ENCODE measurements at regions not wholly inside any gene's neighbourhood (a gene's known extent, or its start where the extent isn't known, plus 50 kb on each side); places are given as distances from the start of the nearest gene placed in this dataset.

- no peak for TF ChIP-seq CTCF (IDR thresholded peaks at IDR 0.05; ENCODE audit: low read depth, low read length)
- ChIA-PET POLR2A (no interaction called here), CTCF (interaction anchor here (0.6 to 3.4 kb wide), 3 partner anchors 9 to 265 kb away, joined by 3 to 13 read pairs (median 4); no protein-coding TSS in a partner anchor)
- DNase-seq (ENCODE audit: low read depth, low spot score) = no peak
- Histone ChIP-seq H3K27me3 (ENCODE audit: control insufficient read depth, insufficient read depth, low read length) (no peaks in the 10 kb centered on the region), H3K9me3 (ENCODE audit: control insufficient read depth, insufficient read depth, low read length) (no peaks in the 10 kb centered on the region), H3K27ac (ENCODE audit: low read depth, low read length) (no peak overlapping the region), H3K4me3 (ENCODE audit: low read depth, low read length) (no peak overlapping the region)
Measured at GRCh38 chr6:82030761-82031503, 216.6 kb downstream of the IBTK start.

- DNase-seq (ENCODE audit: low read depth, low spot score) = no peak
- H3K27ac ChIP-seq (ENCODE audit: low read depth, low read length) = no peak overlapping the region
- H3K4me3 ChIP-seq (ENCODE audit: low read depth, low read length) = no peak overlapping the region
- TF ChIP-seq CTCF (IDR thresholded peaks at IDR 0.05; ENCODE audit: low read depth, low read length) = no peak
- ChIA-PET POLR2A (no interaction called here), CTCF (interaction anchor here (0.6 to 3.4 kb wide), 2 partner anchors 10 to 265 kb away, joined by 4 to 13 read pairs; no protein-coding TSS in a partner anchor)
- no peaks in the 10 kb centered on the region for H3K9me3 ChIP-seq (ENCODE audit: control insufficient read depth, insufficient read depth, low read length)
- no peaks in the 10 kb centered on the region for H3K27me3 ChIP-seq (ENCODE audit: control insufficient read depth, insufficient read depth, low read length)
Measured at GRCh38 chr6:82030301-82030700, 217.2 kb downstream of the IBTK start.

- Histone ChIP-seq H3K9me3 (ENCODE audit: control insufficient read depth, insufficient read depth, low read length) (no peaks in the 10 kb centered on the region), H3K27ac (ENCODE audit: low read depth, low read length) (no peak overlapping the region), H3K27me3 (ENCODE audit: control insufficient read depth, insufficient read depth, low read length) (no peaks in the 10 kb centered on the region), H3K4me3 (ENCODE audit: low read depth, low read length) (no peak overlapping the region)
- DNase-seq (ENCODE audit: low read depth, low spot score) = no peak
- ChIA-PET POLR2A (interaction anchor here (0.6 kb wide), 1 partner anchor 22 kb away, joined by 3 read pairs; no protein-coding TSS in a partner anchor), CTCF (interaction anchor here (0.5 kb wide), 1 partner anchor 147 kb away, joined by 6 read pairs; no protein-coding TSS in a partner anchor)
- no peak for TF ChIP-seq CTCF (IDR thresholded peaks at IDR 0.05; ENCODE audit: low read depth, low read length)
Measured at GRCh38 chr6:82025271-82025670, 222.3 kb downstream of the IBTK start.

GRCh38 chr6:82022614-82023129 is 224.9 kb downstream of the IBTK start:
- CTCF ChIA-PET = interaction anchor here (0.9 to 1.3 kb wide), 2 partner anchors 16 to 17 kb away, joined by 3 read pairs; no protein-coding TSS in a partner anchor
- no peak overlapping the region for H3K27ac ChIP-seq (ENCODE audit: low read depth, low read length)
- peak; percentile 27 for DNase-seq (ENCODE audit: low read depth, low spot score)

More at GRCh38 chr6:82022614-82023129, 224.9 kb downstream of the IBTK start:
- Histone ChIP-seq H3K9me3 (ENCODE audit: control insufficient read depth, insufficient read depth, low read length) (no peaks in the 10 kb centered on the region), H3K27me3 (ENCODE audit: control insufficient read depth, insufficient read depth, low read length) (no peaks in the 10 kb centered on the region), H3K4me3 (ENCODE audit: low read depth, low read length) (no peak overlapping the region)
- POLR2A ChIA-PET = no interaction called here
- no peak for TF ChIP-seq CTCF (IDR thresholded peaks at IDR 0.05; ENCODE audit: low read depth, low read length)

Measured in AG04450 (cell line).